Stimulated activated CD4-positive, alpha-beta T cell treated with anti-CD3 and anti-CD28 coated beads, TNF-alpha, amount 100 ng/mL, for 48 hours (primary cell): ENCODE measurements at regions not wholly inside any gene's neighbourhood (a gene's known extent, or its start where the extent isn't known, plus 50 kb on each side); places are given as distances from the start of the nearest gene placed in this dataset.

Experiments
- DNase-seq, 3 donors: peaks; one replicate each; pipeline ENCODE4 v3.0.0-alpha.2; 2020; ENCODE audit warnings: low read depth in 3 of 3

DNA sequence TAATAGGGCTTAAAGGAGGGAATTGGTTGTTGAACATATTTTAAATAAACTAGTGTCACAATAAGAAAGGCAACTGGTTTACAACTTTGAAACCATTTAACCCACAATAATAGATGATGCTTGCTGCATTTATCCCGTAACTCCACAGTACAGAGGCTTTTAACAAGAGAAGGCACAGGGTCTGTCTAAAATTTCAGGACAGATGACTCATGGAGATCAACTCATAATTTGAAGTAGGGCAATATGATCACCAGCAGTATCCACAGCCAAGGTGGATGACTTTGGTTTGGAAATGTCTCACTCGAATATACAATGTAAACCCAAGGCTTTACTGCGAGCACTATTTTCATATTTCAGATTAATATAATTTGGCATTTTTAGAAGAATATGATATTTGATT, 340.2 kb downstream of the LRIG3 start:
- no peak for DNase-seq

DNA sequence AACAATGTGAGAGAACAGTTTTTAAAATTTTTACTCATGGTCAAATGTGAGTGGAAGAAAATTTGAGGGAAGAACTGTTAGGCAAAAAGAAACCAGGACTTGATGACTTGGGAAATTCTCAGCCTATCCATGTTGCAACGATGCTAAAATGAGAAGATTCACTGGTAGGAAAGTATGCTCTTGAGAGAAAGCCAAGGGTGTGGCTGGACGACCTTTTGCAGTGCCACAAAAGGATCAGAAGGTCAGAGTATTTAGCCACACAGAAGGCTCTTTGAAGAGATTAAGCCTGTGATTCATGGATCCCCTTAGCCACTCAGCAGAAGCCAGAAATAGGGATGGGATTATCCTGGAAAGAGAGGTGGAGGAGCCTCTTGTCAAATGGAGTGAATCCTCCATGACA, 336.8 kb downstream of the LRIG3 start:
- no peak for DNase-seq

DNA sequence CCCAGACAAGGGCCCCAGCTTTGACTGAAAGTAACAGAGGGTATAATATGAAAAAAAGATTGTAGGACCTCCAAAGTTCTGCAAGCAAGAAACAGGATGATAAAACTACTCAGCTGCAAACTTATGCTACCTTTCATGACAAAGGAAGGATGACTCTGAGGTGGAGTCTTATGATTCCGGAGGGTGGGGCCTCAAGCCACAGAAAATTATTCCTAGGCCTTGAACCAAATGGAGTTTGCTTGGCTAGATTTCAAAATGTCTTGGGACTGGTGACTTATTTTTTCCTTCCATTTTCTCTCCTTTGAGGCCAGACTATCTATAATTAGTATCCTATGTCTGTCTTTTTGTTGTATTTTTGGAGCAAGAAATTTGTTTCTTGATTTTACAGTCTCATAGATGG, 336.4 kb downstream of the LRIG3 start:
- no peak for DNase-seq

DNA sequence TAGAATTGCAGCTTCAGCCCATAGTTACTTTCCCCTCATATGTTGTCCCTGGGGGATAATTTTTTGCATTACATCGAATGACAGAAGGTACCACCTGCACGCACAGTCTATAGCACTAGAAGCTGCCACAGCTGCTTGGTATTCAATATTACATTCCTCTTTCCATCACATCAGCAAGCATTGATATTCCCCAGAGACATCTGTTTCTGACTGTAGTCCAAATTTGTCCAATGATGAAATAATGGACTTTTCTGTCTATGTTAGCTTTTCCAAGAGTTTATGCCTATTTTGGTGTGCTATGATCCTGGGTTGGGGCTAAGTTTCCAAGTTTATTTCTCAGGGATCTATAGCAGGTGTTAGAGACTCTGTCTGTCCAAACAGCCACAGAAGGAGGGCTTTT, 335.4 kb downstream of the LRIG3 start:
- no peak for DNase-seq

DNA sequence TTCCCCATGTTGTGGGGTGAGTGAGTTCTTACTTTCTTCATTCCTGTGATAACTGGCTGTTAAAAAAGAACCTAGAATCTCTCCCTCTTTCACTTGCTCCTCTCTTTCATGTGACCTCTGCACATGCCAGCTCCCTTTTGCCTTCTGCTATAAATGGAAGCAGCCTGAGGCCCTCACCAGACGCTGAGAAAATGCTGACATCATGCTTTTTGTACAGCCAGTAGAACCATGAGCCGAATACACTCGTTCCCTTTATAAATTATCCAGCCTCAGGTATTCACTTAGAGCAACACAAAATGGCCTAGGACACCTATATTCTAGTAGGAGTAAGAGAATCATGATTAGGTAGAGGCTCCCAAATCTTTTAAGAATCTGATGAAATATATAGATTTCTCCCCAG, 333.5 kb downstream of the LRIG3 start:
- no peak for DNase-seq

DNA sequence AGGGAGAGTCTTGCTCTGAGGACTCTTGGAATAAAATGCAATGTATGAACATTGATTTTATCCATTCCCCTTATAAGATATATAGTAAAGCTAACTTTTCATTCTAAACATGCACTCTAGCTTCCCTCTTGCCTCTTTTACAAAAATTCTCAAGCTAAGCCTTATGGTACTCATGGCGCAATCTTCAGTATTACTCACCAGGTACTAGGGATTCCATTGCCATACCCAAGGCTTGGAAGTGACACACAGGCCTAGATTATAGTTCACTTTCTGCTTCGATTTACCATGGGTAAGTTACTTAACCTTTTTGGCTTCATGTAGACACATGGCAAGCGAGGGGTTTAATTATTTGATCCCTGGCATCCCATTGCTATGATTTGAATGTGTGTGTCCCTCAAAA, 331.5 kb downstream of the LRIG3 start:
- no peak for DNase-seq

DNA sequence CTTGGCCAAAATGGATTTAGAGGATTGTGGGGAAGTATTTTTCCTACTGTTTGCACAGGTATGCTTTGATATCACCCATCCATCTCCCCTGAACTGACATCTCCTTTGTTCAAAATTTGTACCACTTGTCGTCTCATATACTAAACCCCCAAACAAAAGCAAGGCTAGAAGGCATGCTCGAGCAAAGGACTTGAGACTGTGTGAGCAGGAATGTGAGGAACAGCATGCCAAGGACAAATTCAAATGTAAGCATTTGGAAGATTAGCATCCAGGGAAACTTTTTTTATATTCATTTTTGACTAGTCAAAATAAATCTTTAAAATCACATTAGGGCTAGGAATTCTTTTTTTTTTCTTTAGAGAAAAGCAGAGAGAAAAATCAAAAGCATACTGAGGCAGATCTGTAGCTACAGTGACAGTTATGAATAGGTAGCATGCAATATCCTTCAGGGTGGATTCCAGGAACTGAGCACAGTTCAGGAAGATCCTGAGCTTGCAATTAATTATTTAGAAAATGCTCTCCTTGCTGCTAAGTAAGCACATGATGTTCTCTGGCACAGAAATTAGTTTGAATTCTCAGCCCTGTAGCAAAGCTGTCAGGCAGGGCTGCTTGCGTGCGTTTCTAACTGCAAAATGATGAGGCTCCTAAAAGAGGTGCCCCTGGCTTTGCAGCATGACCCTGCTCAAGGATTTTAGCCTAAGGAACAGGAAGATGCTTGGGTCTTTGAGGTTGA, 327.7 kb downstream of the LRIG3 start:
- no peak for DNase-seq

DNA sequence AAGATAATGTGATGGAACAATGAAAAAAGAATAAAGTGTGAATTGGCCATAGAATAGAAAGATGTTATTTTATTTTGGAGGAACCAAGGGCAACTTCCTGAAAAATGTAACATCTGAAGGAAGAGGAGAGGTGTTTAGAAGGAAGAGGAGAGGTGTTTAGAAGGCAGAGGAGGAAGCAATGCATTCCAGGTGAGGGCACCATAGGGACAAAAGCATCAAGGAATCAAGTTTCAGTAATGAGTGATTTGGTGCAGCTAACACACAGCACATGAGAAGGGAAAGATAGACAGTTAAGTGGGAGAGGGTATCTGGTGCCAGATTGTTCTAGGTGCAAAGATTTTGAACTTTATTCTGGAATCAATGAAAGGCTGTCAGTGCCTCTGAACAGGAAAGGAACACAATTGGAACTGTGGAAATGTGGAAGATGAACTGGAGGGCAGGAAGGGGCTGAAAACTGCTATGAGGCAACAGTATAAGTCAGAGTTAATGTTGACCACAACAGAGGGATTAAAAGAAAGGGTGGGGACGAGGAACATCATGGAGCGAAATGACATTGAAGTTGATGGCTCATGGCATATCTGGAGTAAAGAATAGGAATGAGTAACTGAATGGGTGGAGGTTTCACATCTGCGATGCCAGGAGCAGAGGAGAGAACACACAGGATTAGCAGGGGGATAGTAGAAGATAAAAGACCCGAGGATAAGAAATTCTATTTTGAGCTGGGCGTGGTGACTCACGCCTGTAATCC, 326.6 kb downstream of the LRIG3 start:
- no peak for DNase-seq

DNA sequence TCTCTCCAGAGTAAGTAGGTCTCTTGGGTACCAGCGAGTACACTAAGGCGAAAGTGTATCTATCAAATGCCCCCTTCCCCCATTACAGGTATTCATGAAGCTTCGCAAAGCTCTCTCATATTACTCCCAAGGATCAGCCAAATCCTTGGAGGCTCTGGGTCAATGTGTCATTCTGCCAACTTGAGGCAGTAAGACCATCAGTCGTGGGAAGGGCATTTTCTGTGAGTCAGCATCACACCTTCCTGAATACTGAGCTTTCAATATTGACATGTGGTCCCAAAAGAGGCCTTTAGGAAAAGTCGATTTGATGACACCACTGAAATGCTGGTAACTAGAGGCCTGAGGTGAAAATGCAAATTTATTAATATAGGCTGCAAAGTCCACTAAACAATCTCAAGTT, 323.9 kb downstream of the LRIG3 start:
- no peak for DNase-seq

DNA sequence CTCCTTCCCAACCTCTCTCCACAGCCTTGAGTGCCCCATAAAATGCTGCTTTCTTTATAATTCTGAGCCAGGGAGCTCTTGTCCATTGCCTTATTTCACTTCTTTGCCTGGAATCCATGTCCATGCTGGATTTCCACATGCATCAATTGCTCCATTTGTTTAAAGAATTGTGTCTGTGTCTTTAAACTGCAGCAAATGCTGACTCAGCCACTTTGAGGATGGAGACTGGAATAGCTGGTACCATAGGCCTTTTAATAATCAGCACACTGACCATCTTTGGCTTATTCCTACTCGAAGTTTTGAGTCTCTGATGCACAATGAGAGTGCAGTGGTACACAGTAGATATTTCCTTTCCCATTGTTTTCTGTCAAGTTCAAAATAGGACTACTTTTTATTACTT, 318.8 kb downstream of the LRIG3 start:
- DNase-seq: no peak

DNA sequence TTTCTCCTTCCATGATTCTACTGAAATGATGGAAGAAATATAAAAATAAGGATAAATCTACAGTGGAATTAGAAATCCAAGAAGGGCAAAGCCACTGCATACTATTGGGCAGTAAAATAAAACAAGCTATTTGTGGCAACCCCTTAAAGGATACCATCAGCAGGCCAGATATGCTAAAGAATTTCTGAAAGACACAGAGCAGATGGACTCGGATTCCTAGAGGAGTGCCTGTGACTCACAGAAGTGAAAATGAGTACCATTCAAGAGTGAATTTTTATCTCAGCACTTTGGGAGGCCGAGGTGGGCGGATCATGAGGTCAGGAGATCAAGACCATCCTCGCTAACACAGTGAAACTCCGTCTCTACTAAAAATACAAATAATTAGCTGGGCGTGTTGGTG, 318.1 kb downstream of the LRIG3 start:
- no peak for DNase-seq

DNA sequence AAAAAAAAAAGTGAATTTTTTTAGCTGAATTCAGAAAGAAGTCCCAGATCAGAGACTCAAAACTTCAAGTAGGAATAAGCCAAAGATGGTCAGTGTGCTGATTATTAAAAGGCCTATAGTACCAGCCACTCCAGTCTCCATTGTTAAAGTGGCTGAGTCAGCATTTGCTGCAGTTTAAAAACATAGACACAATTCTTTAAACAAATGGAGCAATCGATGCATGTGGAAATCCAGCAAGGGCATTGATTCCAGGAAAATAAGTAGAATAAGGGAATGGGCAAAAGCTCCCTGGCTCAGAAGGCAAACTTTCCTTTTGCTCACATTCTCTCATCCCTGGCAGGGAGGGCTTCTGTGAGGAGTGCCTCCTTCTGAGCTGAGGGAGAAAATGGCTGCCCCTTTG, 317.6 kb downstream of the LRIG3 start:
- DNase-seq: no peak

DNA sequence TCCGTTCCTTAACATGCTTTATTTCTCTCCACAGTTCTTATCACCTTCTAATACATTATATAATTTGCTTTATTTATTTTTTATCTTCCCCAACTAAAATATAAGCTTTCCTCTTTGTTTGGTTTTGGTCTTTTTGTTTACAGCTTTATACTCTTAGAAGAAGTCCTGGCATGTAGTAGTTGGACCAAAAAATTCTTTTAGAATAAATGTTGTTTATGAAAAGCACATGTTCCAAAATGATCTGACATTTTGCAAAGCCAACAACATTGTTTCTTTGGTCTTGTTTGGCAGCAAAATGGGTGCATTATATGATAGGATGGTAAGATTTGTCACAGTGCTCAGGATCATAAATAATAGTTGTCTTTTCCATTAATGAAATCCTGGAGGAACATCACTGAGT, 312.5 kb downstream of the LRIG3 start:
- DNase-seq: no peak

DNA sequence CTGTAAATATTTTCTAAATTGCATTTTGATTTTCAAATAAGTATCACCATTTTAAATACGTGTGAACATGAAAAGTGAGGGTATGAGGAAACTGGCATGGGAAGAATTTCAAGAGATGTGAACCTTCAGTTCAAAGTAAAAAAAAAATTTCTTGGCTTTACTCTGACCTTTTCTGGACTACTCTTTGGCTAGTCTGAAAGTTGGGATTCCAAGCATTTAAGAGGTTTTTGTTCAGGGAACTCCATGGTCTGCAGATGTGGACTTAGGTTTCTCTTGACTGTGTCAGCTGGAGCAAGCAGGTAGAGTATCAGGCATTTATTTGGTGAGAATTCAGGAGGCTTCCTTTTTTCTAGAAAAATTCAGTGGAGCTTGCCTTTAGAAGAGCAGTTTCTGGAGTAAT, 311.6 kb downstream of the LRIG3 start:
- DNase-seq: no peak

DNA sequence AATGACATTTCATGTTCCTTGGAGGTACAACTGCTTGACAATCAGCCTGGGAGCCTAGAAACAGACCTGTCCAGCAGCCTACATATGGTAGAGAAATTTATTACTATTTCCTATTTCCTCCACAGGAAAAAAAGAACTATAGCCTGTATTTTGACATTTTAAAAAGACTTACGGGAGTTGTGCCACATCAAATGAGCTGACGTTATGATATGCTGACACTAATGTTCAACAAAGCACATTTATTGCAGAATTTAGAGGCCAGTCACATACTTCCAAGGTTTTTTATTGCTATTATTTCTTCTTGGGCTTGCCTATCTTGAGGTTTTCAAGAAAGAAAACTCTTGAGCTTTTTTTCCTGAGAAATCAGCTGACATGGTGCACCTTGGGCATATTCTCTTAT, 305.3 kb downstream of the LRIG3 start:
- DNase-seq: no peak

DNA sequence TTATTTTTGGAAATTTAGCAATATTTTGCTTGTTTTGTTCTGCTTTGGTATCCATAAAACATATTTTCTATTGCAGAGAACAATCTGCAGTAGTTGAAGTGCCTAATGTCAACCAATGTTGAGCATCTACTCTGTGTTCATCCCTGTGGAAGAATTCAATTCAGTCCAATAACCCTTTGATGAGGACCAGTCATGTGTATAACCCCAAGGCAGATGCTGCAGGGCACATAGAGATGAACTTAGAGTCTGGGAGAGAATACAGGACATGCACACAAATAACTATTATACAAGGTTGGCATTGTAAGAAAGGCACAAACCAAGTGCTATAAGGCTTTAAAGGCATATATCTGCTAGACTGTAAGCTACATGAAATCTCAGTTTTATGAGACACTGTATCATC, 304.7 kb downstream of the LRIG3 start:
- no peak for DNase-seq

DNA sequence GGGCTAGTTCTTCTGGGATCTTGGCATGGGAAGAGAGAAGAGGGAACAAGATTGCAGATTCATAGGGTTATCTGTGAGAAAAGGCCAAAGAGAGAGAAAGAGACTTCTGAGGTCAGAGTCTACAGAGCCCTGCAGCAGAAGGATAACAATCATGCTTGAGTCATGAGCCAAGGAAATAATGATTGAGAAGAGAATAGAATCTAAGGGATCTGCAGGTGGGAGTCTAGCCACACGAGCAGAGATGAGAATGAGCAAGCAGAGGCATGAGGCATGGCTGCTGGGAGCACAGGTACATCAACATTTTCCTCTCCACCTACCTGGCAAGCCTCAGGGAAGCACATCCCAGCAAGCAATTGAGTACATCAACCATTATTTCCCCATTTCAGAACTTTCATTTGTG, 303.7 kb downstream of the LRIG3 start:
- DNase-seq: no peak

DNA sequence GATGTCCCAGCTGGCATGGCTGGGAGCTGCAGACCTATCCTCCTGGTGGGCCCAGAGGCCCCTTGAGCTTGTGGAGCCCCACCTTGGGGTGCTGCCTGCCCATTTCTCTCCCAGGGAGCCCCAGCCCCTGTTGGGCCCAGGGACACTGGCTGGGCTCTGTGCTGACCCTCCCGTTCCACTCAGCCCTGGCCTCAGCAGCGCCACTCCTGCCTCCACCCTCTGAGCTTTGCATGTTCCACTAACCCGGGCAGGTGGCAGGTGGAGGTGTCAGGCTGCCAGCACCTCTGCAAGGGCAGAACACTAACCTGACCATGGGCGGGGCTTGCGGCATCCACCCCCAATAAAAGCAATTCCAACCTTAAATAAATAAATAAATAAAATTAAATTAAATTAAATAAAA, 299.2 kb downstream of the LRIG3 start:
- DNase-seq: no peak

DNA sequence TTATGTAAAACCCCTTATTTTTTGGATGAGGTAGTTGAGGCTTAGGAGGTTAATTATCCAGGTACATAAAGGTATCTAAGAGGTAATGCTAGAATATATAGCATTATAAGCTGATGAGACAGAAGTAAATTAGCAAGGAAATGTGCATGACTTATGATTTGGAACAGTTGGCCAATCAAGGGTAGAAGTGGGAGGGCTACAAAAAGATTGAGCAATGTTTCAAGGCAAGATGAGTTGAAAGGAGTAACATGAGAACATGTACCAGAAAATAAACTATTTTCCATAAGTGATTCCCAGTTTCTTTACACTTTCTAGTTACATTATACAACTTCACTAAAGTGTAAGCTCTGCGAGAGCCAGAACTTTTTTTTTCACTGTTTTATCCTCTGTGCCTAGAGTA, 290.9 kb downstream of the LRIG3 start:
- no peak for DNase-seq

DNA sequence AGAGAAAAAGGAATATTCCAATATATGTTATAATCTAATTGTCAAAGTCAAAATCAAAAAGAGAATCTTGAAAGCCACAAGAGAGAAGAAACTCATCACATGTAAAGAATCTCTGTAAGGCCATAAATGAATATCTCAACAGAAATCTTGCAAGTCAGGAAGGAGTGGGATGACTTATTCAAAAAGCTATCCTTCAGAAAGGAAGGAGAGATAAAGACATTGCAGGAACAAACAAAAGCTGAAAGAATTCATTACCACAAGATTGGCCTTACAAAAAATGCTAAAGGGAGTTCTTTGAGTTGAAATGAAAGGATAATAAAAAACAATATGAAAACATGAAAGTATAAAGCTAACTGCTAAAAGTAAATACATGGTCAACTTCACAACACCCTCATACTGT, 286.8 kb downstream of the LRIG3 start:
- no peak for DNase-seq

DNA sequence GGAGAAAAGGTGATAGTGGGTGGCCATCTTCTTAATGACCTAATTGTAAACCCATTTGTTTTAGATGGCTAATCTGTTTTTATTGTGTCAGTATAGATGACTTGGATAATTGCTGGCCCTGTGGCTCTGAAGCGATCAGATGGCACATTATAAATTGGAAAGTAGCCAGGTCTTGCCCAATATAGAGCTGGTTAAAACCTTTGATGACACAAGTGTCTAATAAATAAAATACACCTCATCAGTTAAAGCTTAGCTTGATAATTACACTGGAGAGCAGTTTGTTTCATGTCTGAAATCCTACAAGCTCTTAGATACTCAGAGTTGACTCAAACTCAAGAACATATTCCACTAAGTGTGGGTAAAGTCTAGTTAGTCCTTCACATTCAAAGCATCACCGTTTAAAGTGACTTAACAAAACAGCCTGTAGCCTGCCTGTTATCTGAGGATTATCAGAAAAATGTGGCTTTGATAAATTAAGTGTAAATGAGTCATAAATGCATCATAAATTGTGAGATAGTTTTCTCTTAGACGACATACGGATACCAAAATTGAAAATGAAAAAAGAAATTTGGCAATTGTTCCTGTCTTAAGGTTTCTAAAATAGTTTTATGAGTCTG, 280.9 kb downstream of the LRIG3 start:
- DNase-seq: no peak

DNA sequence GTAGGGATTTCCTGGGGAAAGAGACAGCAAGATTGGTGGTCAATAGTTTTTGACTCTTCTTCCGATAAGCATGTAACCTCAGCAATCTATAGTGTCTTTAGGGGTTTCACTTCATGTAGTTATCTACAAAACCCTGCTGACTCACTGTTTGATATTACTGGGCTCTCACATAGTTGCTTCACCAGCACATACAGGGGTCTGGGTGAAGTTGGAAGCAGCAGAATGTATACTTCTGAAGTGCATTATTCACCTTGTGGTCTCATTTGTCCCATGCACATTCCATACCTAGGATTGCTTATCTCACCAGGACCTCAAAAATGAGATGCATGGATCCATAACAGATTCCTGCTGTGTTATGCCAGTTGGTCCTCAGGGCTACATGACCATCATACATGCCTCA, 280.0 kb downstream of the LRIG3 start:
- no peak for DNase-seq

DNA sequence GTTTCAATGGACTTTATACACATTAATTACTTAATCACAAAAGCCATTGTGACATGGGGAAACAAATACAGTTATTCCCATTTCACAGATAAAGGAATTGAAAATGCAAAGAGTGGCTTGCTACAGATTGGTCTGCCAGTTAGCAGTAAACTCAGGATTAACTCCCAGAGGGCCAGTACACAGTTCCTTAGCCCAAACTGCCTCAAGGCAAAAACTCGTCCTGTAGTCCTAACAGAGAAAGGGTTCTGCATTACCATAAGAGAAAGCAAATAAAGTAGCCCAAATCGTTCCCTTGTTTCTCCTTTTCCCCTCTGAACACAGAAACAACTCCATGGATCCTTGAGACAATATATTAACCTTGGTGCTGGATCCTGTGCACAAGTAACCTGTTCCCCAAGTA, 274.4 kb downstream of the LRIG3 start:
- DNase-seq: no peak
